ENCODE measurements at regions not wholly inside any gene's neighbourhood (a gene's known extent, or its start where the extent isn't known, plus 50 kb on each side); places are given as distances from the start of the nearest gene placed in this dataset.

GRCh38 chr6:19697744-19698290 is 139.4 kb upstream of the ID4 start:
- DNase-seq (ENCODE audit: low read depth, low spot score) = no peak
- Mint-ChIP-seq H3K4me3 (no peak overlapping the region), H3K36me3 (ENCODE audit: low read depth) (peaks cover 2% of the 10 kb centered on the region), H3K27ac (ENCODE audit: unreplicated experiment) (no peak overlapping the region), H3K27me3 (ENCODE audit: low read depth) (peaks cover 3% of the 10 kb centered on the region), H3K9me3 (no peaks in the 10 kb centered on the region), H3K4me1 (peaks cover 15% of the 10 kb centered on the region)
- TF ChIP-seq CTCF (conservative IDR thresholded peaks at IDR 0.05) = no peak

GRCh38 chr6:19699932-19700331 is 137.2 kb upstream of the ID4 start:
- Mint-ChIP-seq H3K9me3 (no peaks in the 10 kb centered on the region), H3K27me3 (ENCODE audit: low read depth) (no peaks in the 10 kb centered on the region), H3K27ac (ENCODE audit: unreplicated experiment) (no peak overlapping the region), H3K4me3 (no peak overlapping the region), H3K4me1 (no peaks in the 10 kb centered on the region), H3K36me3 (ENCODE audit: low read depth) (peaks cover 2% of the 10 kb centered on the region)
- TF ChIP-seq CTCF (conservative IDR thresholded peaks at IDR 0.05) = no peak
- no peak for DNase-seq (ENCODE audit: low read depth, low spot score)

- H3K36me3 Mint-ChIP-seq (ENCODE audit: low read depth) = no peaks in the 10 kb centered on the region
- no peak overlapping the region for H3K27ac Mint-ChIP-seq (ENCODE audit: unreplicated experiment)
- no peaks in the 10 kb centered on the region for H3K27me3 Mint-ChIP-seq (ENCODE audit: low read depth)
- no peak for DNase-seq (ENCODE audit: low read depth, low spot score)
- no peaks in the 10 kb centered on the region for H3K4me1 Mint-ChIP-seq
- H3K4me3 Mint-ChIP-seq = no peak overlapping the region
- TF ChIP-seq CTCF (conservative IDR thresholded peaks at IDR 0.05) = no peak
- no peaks in the 10 kb centered on the region for H3K9me3 Mint-ChIP-seq
Measured at GRCh38 chr6:19705606-19706005, 131.6 kb upstream of the ID4 start.

- peak overlapping the region; percentile 46 for H3K27ac Mint-ChIP-seq (ENCODE audit: unreplicated experiment)
- TF ChIP-seq CTCF (conservative IDR thresholded peaks at IDR 0.05) = no peak
- H3K36me3 Mint-ChIP-seq (ENCODE audit: low read depth) = no peaks in the 10 kb centered on the region
- no peak overlapping the region for H3K4me3 Mint-ChIP-seq
- H3K9me3 Mint-ChIP-seq = no peaks in the 10 kb centered on the region
- no peaks in the 10 kb centered on the region for H3K27me3 Mint-ChIP-seq (ENCODE audit: low read depth)
- peaks cover 28% of the 10 kb centered on the region for H3K4me1 Mint-ChIP-seq
- no peak for DNase-seq (ENCODE audit: low read depth, low spot score)
Measured at GRCh38 chr6:19712012-19712688, 125.0 kb upstream of the ID4 start.

- no peak overlapping the region for H3K27ac Mint-ChIP-seq (ENCODE audit: unreplicated experiment)
- no peak overlapping the region for H3K4me3 Mint-ChIP-seq
- H3K9me3 Mint-ChIP-seq = no peaks in the 10 kb centered on the region
- no peak for TF ChIP-seq CTCF (conservative IDR thresholded peaks at IDR 0.05)
- H3K36me3 Mint-ChIP-seq (ENCODE audit: low read depth) = no peaks in the 10 kb centered on the region
- peaks cover 29% of the 10 kb centered on the region for H3K4me1 Mint-ChIP-seq
- no peak for DNase-seq (ENCODE audit: low read depth, low spot score)
- H3K27me3 Mint-ChIP-seq (ENCODE audit: low read depth) = no peaks in the 10 kb centered on the region
Measured at GRCh38 chr6:19712998-19713397, 124.2 kb upstream of the ID4 start.

All from neural crest cell (in vitro differentiated cells).